Stimulated activated CD4-positive, alpha-beta T cell treated with anti-CD3 and anti-CD28 coated beads, Interleukin-4, amount 100 ng/mL, for 48 hours (primary cell): ENCODE measurements at regions not wholly inside any gene's neighbourhood (a gene's known extent, or its start where the extent isn't known, plus 50 kb on each side); places are given as distances from the start of the nearest gene placed in this dataset.
"Not testable (repeated sequence)": the region's sequence is repeated elsewhere in the genome, so short reads cannot be mapped to it uniquely, and the experiment has no call there.

Experiments
- DNase-seq, 2 donors: peaks; one replicate each; pipeline ENCODE4 v3.0.0-alpha.2; 2020; ENCODE audit warnings: low read depth in 2 of 2

DNA sequence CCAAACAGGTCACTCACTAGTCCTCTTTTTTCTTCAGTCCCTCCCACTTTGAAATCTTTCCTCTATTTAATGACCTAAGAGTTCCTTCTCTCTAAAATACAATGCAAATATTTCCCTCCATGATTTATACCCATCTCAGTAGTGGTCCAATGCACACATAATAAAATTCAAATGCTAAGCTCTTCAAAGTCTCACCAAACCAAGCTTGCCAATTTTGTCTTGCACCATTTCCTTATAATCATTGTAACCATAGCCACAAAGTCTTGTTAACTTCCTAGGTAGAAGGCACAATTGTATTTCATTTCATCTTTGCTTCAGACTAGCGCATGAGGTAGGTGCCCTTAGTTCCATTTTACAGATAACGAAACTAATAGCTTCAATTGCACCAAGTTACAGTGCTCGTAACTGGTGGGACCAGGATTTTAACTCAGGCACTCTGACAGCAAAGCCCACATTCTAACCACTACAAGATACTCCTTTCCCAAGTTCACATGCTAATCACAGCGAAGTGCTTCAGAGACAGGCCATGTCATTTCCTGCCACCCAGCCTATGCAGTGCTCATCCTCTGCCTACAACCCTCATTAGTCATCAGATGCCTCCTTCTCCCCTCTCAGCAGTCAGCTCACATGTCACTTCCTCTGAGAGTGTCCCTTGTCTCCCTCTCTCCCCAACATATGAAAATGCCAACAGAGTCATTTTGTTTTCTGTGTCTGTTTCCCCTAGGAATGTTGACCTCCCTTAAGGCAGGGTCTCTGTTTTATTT, 66.9 kb upstream of the PPARGC1A start:
- no peak for DNase-seq

DNA sequence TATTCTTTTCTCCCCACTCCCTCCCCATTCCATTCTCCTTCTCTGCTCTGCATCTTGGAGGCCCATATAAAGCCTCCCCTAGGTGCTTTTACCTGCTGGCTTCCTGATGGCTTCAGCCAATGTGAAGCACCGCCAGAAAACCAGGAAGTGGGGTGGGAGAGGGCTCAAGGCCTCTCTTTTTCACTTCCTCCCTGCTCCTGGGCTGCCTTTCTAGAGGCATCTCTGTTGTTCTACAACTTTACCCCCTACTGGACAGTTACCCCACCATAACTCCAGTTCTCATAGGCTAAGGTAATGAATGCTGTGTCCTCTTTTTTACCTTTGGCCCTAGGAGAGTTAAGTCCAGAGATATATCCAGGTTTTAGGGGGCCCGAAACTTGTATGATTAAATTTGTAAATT, 62.4 kb upstream of the PPARGC1A start:
- no peak for DNase-seq

- DNase-seq: no peak
These were observed 58.0 kb upstream of the PPARGC1A start for GRCh38 chr4:23947826-23948225.

DNA sequence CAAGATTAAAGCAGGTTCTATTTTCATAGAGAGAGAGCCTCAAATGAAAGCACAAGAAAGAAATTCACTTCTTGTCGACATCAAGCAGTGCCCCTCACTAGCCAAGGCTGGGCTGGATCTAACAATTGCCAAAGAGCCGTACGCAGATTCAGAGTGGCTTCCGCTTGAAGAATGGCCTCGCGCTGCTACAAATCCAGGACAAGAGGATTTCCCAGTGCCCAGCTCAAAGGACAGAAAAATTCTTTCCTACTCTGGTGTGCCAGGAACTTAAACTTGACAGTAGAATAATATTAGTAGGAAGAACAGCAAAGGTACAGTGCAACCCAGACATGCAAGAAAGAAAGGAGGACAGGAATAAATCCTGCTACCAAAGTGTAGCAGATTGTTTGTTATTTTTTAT, 56.5 kb upstream of the PPARGC1A start:
- no peak for DNase-seq

GRCh38 chr4:23945451-23946017, 55.7 kb upstream of the PPARGC1A start:
- DNase-seq: no peak

GRCh38 chr4:23944556-23944955, 54.7 kb upstream of the PPARGC1A start:
- DNase-seq: not testable (repeated sequence)

GRCh38 chr4:23943478-23943877, 53.6 kb upstream of the PPARGC1A start:
- no peak for DNase-seq

GRCh38 chr4:23942471-23942870, 52.6 kb upstream of the PPARGC1A start:
- DNase-seq: no peak
